GM23248 (cell line): ENCODE measurements at regions not wholly inside any gene's neighbourhood (a gene's known extent, or its start where the extent isn't known, plus 50 kb on each side); places are given as distances from the start of the nearest gene placed in this dataset.

Experiments used
- DNase-seq: peaks from one replicate; pipeline ENCODE4 v3.0.0-alpha.2; 2015
- H2AFZ ChIP-seq: fragments of 200-600 bp; sonication (generic); 2 replicates; pipeline ENCODE4 v1.6.1; 2016; ENCODE audit warnings: antibody characterized with exemption
- H3F3A ChIP-seq: fragments of 200-600 bp; sonication (generic); 2 replicates; pipeline ENCODE4 v1.6.1; 2016; ENCODE audit warnings: mild to moderate bottlenecking, antibody characterized with exemption, mixed run types; ENCODE audit not compliant: insufficient read depth
- H3K27ac ChIP-seq: fragments of 200-600 bp; sonication (generic); 2 replicates; pipeline ENCODE4 v1.5.1; 2016; ENCODE audit warnings: mild to moderate bottlenecking
- H3K27me3 ChIP-seq: fragments of 200-600 bp; sonication (generic); replicated peaks from 2 replicates; pipeline ENCODE4 v1.6.1; 2016; ENCODE audit warnings: mild to moderate bottlenecking; ENCODE audit not compliant: insufficient read depth
- H3K36me3 ChIP-seq: fragments of 200-600 bp; sonication (generic); 2 replicates; pipeline ENCODE4 v1.6.1; 2016; ENCODE audit warnings: low read depth, mild to moderate bottlenecking
- H3K4me1 ChIP-seq: fragments of 200-600 bp; sonication (generic); 2 replicates; pipeline ENCODE4 v1.6.1; 2016; ENCODE audit warnings: mild to moderate bottlenecking; ENCODE audit not compliant: insufficient read depth
- H3K4me2 ChIP-seq: fragments of 200-600 bp; sonication (generic); one replicate; pipeline ENCODE4 v1.6.1; 2016; ENCODE audit warnings: mild to moderate bottlenecking; ENCODE audit not compliant: unreplicated experiment
- H3K4me3 ChIP-seq: fragments of 200-600 bp; sonication (generic); 2 replicates; pipeline ENCODE4 v1.5.1; 2016; ENCODE audit warnings: mild to moderate bottlenecking
- H3K79me2 ChIP-seq: fragments of 200-600 bp; sonication (generic); 2 replicates; pipeline ENCODE4 v1.6.1; 2016; ENCODE audit warnings: mild to moderate bottlenecking; ENCODE audit not compliant: insufficient read depth
- H3K9ac ChIP-seq: fragments of 200-600 bp; sonication (generic); 2 replicates; pipeline ENCODE4 v1.6.1; 2016; ENCODE audit warnings: mild to moderate bottlenecking
- H3K9me2 ChIP-seq: fragments of 200-600 bp; sonication (generic); 2 replicates; pipeline ENCODE4 v1.6.1; 2016; ENCODE audit warnings: mixed run types, mild to moderate bottlenecking, moderate library complexity; ENCODE audit not compliant: insufficient read depth
- H3K9me3 ChIP-seq: fragments of 200-600 bp; sonication (generic); one replicate; pipeline ENCODE4 v1.6.1; 2017; ENCODE audit warnings: low read depth
- H4K20me1 ChIP-seq: fragments of 200-600 bp; sonication (generic); 2 replicates; pipeline ENCODE4 v1.6.0; 2016; ENCODE audit not compliant: insufficient read depth
- EZH2 ChIP-seq: fragments of 200-600 bp; sonication (generic); IDR thresholded peaks from 2 replicates; pipeline ENCODE4 v1.6.1; 2018; ENCODE audit warnings: antibody characterized with exemption, mild to moderate bottlenecking; ENCODE audit not compliant: insufficient read depth, poor library complexity, severe bottlenecking
- EZH2phosphoT487 ChIP-seq: fragments of 200-600 bp; sonication (generic); IDR thresholded peaks from 2 replicates; pipeline ENCODE4 v1.6.1; 2018; ENCODE audit warnings: antibody characterized with exemption, moderate library complexity, mild to moderate bottlenecking, low read depth; ENCODE audit not compliant: insufficient read depth
- WGBS, 2 experiments: methylation state at CpG; one replicate each; pipeline ENCODE4 v1.1.6; 2015 to 2017; ENCODE audit warnings: low lambda C conversion rate in 2 of 2, low coverage in 1 of 2; ENCODE audit errors: missing lambda C conversion rate in 2 of 2; 5-methylcytosine and 5-hydroxymethylcytosine counted together
- in situ Hi-C: fragments of 300-500 bp; cut with MboI; formaldehyde crosslinking; loops from 2 replicates; pipeline ENCODE4 v1.15.0; 2020

DNA sequence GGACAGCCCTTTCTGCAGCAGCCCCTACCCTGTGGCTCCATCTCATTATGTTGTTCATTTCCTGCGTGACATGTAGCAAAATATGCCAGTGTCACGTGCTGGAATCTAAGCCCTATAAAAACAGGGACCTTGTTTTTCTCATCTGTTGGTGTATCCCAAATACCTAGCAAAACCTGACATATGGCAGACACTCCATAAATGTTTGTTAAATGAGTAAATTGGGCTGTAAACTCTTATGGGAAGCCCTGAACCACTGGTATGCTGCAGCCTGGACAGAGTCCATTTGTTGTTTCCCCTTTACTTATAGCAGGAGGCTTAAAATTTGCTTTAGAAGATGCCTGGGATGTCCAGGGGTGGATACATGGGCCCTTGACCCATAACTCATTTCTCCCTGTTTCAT lies 363.8 kb downstream of the NPHP4 start:
- Histone ChIP-seq H3K27me3 (no peaks in the 10 kb centered on the region), H3K4me2 (no peak overlapping the region), H3K9me3 (no peaks in the 10 kb centered on the region), H3K4me1 (no peaks in the 10 kb centered on the region), H3F3A (no peaks in the 10 kb centered on the region), H4K20me1 (no peaks in the 10 kb centered on the region), H2AFZ (no peak overlapping the region), H3K36me3 (no peaks in the 10 kb centered on the region), H3K9ac (no peak overlapping the region), H3K79me2 (no peaks in the 10 kb centered on the region), H3K4me3 (no peak overlapping the region), H3K9me2 (no peaks in the 10 kb centered on the region), H3K27ac (no peak overlapping the region)
- 14 to 19% methylated on average over 2 of the region's 2 CpGs for WGBS, 2 experiments
- in situ Hi-C loops, result no loop called here
- DNase-seq, result no peak
- TF ChIP-seq EZH2phosphoT487, result no peak
- no peak for TF ChIP-seq EZH2

DNA sequence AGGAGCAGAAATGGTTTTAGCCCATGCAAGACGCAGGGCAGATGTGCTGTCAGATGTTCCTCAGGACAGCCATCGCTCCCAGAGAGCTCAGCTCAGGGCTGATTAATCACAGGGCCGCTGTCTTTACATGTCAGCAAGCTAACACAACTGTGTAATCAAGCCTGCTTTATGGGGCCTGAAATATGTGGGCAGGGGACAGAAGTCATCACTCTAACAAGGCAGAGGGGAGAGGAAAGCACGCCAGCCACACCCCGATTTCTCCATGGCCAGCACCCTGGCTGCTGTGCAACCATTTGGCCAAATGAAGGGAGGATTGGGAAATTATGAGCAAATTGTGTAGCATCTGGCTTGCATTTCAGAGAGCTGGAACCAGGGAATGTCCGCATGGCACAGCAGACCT lies 368.8 kb downstream of the NPHP4 start:
- H3K4me3 ChIP-seq, result no peak overlapping the region
- no peak overlapping the region for H3K9ac ChIP-seq
- no peak for DNase-seq
- H3K27me3 ChIP-seq, result no peaks in the 10 kb centered on the region
- H3K79me2 ChIP-seq, result no peaks in the 10 kb centered on the region
- H4K20me1 ChIP-seq, result no peaks in the 10 kb centered on the region
- in situ Hi-C loops, result no loop called here
- no peak overlapping the region for H3K4me2 ChIP-seq
- no peak overlapping the region for H3K27ac ChIP-seq
- no peak overlapping the region for H2AFZ ChIP-seq
- 8 to 9% methylated on average over 6 of the region's 6 CpGs for WGBS, 2 experiments
- H3K9me3 ChIP-seq, result no peaks in the 10 kb centered on the region
- no peaks in the 10 kb centered on the region for H3K4me1 ChIP-seq
- no peaks in the 10 kb centered on the region for H3K9me2 ChIP-seq
- H3K36me3 ChIP-seq, result no peaks in the 10 kb centered on the region
- no peaks in the 10 kb centered on the region for H3F3A ChIP-seq
- TF ChIP-seq EZH2phosphoT487 (no peak), EZH2 (no peak)

DNA sequence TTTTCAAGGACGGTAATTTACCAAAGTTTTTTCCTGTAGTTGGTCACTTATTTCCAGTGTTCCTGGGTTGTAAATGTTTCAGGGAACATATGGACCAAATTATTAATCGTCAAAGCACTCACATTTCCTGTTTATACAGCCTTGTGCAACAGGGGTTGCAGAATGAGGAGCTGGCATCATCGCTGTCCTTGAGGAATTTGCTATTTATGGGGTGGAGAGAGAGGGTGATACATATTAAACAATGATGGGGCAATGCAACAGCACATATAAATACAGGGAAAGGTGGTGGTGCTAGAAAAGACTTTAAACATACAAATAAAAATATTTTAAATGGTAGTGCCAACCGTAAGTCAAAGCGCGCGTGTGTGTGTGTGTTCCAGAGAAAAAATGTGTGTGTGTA lies 369.8 kb downstream of the NPHP4 start:
- WGBS, 2 experiments, result 21 to 25% methylated on average over 7 of the region's 7 CpGs
- H3K9me3 ChIP-seq, result no peaks in the 10 kb centered on the region
- no peak overlapping the region for H3K27ac ChIP-seq
- TF ChIP-seq EZH2phosphoT487, result no peak
- TF ChIP-seq EZH2, result no peak
- H3F3A ChIP-seq, result no peaks in the 10 kb centered on the region
- no peaks in the 10 kb centered on the region for H3K27me3 ChIP-seq
- in situ Hi-C loops, result no loop called here
- H3K79me2 ChIP-seq, result no peaks in the 10 kb centered on the region
- H3K4me2 ChIP-seq, result no peak overlapping the region
- H3K4me3 ChIP-seq, result no peak overlapping the region
- H3K9me2 ChIP-seq, result no peaks in the 10 kb centered on the region
- no peak overlapping the region for H3K9ac ChIP-seq
- H2AFZ ChIP-seq, result no peak overlapping the region
- no peaks in the 10 kb centered on the region for H3K36me3 ChIP-seq
- no peaks in the 10 kb centered on the region for H3K4me1 ChIP-seq
- peak; percentile 8 for DNase-seq
- no peaks in the 10 kb centered on the region for H4K20me1 ChIP-seq

DNA sequence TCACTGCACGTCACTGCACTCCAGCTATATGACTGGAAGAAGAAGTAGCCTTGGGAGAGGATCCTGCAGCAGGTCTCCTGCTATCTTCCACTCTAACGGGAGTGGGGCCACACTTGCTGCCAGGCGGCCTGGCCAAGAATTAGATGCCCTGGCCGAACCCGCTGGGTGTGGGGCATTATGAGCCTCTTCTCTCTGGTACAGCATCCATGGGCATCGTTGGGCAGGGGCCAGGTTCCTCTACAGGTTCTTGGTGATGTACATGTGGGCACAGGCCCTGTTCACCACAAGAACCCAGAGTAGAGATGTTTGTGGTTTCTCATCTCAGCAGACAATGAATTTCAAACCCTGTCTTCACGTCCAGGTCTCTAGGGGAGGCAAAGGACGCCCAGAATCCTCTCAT lies 370.5 kb downstream of the NPHP4 start:
- H3K79me2 ChIP-seq, result no peaks in the 10 kb centered on the region
- TF ChIP-seq EZH2phosphoT487 (no peak), EZH2 (no peak)
- no peak overlapping the region for H3K4me2 ChIP-seq
- H3K4me3 ChIP-seq, result no peak overlapping the region
- 35% methylated on average over 8 of the region's 8 CpGs for WGBS, 2 experiments
- DNase-seq, result no peak
- H3F3A ChIP-seq, result no peaks in the 10 kb centered on the region
- no peaks in the 10 kb centered on the region for H4K20me1 ChIP-seq
- no peaks in the 10 kb centered on the region for H3K36me3 ChIP-seq
- no peaks in the 10 kb centered on the region for H3K4me1 ChIP-seq
- no peak overlapping the region for H2AFZ ChIP-seq
- no peak overlapping the region for H3K9ac ChIP-seq
- H3K9me3 ChIP-seq, result no peaks in the 10 kb centered on the region
- H3K27ac ChIP-seq, result no peak overlapping the region
- in situ Hi-C loops, result no loop called here
- H3K27me3 ChIP-seq, result no peaks in the 10 kb centered on the region
- no peaks in the 10 kb centered on the region for H3K9me2 ChIP-seq

DNA sequence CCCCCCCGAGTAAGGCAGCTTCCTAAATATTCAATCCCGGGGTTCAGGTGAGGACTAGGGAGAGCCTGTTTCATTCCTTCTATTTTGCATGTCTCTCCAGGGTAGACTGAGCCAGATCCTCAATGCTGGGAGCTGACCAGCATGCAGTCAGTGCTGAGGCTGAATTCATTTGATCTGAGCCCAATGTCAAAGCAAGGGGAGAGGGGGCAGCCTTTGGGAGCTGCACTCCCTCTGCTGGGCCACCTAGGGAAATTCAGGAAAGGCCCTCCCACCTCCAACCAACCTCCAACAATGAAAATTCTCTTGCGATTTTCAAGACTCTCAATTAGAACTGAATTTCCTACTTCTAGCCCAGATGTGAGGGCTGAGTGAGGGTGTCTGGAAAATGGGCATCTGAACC lies 371.2 kb downstream of the NPHP4 start:
- Histone ChIP-seq H3K9ac (no peak overlapping the region), H3K4me3 (no peak overlapping the region), H3K27me3 (no peaks in the 10 kb centered on the region), H4K20me1 (no peaks in the 10 kb centered on the region), H3K4me2 (no peak overlapping the region), H3K79me2 (no peaks in the 10 kb centered on the region), H3K9me2 (no peaks in the 10 kb centered on the region), H3K27ac (no peak overlapping the region), H3F3A (no peaks in the 10 kb centered on the region), H2AFZ (no peak overlapping the region), H3K9me3 (no peaks in the 10 kb centered on the region), H3K4me1 (no peaks in the 10 kb centered on the region), H3K36me3 (no peaks in the 10 kb centered on the region)
- TF ChIP-seq EZH2 (no peak), EZH2phosphoT487 (no peak)
- DNase-seq, result peak; percentile 0
- in situ Hi-C loops, result no loop called here
- WGBS, 2 experiments, result 14 to 23% methylated on average over 3 of the region's 3 CpGs
